ENCODE measurements at regions not wholly inside any gene's neighbourhood (a gene's known extent, or its start where the extent isn't known, plus 50 kb on each side); places are given as distances from the start of the nearest gene placed in this dataset.
"Not testable (repeated sequence)": the region's sequence is repeated elsewhere in the genome, so short reads cannot be mapped to it uniquely, and the experiment has no call there.

GRCh38 chr2:11877764-11878163, 131.3 kb downstream of the LPIN1 start:
- no peak for DNase-seq

- DNase-seq: not testable (repeated sequence)
Observed at GRCh38 chr2:11885253-11885652, 138.8 kb downstream of the LPIN1 start.

- DNase-seq: not testable (repeated sequence)
Observed at GRCh38 chr2:11886899-11887298, 140.5 kb downstream of the LPIN1 start.

- no peak for DNase-seq
Observed at GRCh38 chr2:11889101-11889850, 142.8 kb downstream of the LPIN1 start.

- DNase-seq: no peak
Observed at GRCh38 chr2:11889854-11890253, 143.4 kb downstream of the LPIN1 start.

GRCh38 chr2:11891028-11891427, 144.6 kb downstream of the LPIN1 start:
- no peak for DNase-seq

- DNase-seq: no peak
Observed at GRCh38 chr2:11891671-11892440, 145.4 kb downstream of the LPIN1 start.

- no peak for DNase-seq
Observed at GRCh38 chr2:11896386-11896785, 150.0 kb downstream of the LPIN1 start.

- no peak for DNase-seq
Observed at GRCh38 chr2:11898576-11898975, 152.1 kb downstream of the LPIN1 start.

- no peak for DNase-seq
Observed at GRCh38 chr2:11899264-11899818, 152.9 kb downstream of the LPIN1 start.

GRCh38 chr2:11900891-11901290, 154.5 kb downstream of the LPIN1 start:
- DNase-seq: not testable (repeated sequence)

GRCh38 chr2:11901351-11902069, 155.1 kb downstream of the LPIN1 start:
- no peak for DNase-seq

- DNase-seq: no peak
Observed at GRCh38 chr2:11903085-11903606, 156.7 kb downstream of the LPIN1 start.

GRCh38 chr2:11904029-11904428, 157.6 kb downstream of the LPIN1 start:
- DNase-seq: no peak

- no peak for DNase-seq
Observed at GRCh38 chr2:11904941-11905340, 158.5 kb downstream of the LPIN1 start.

GRCh38 chr2:11907190-11907589, 160.8 kb downstream of the LPIN1 start:
- DNase-seq: no peak

GRCh38 chr2:11910971-11911370, 164.5 kb downstream of the LPIN1 start:
- no peak for DNase-seq

GRCh38 chr2:11912980-11913379, 166.5 kb downstream of the LPIN1 start:
- DNase-seq: no peak

GRCh38 chr2:11914455-11914854, 168.0 kb downstream of the LPIN1 start:
- no peak for DNase-seq

GRCh38 chr2:11915650-11916049, 169.2 kb downstream of the LPIN1 start:
- DNase-seq: no peak

- no peak for DNase-seq
Observed at GRCh38 chr2:11919953-11920352, 173.5 kb downstream of the LPIN1 start.

GRCh38 chr2:11920993-11921583, 174.7 kb downstream of the LPIN1 start:
- DNase-seq: no peak

- DNase-seq: no peak
Observed at GRCh38 chr2:11922294-11922693, 175.9 kb downstream of the LPIN1 start.
